ENCODE measurements at regions not wholly inside any gene's neighbourhood (a gene's known extent, or its start where the extent isn't known, plus 50 kb on each side); places are given as distances from the start of the nearest gene placed in this dataset.

GRCh38 chr13:103663996-103664395 is 597.8 kb upstream of the SLC10A2 start:
- no peaks in the 10 kb centered on the region for H3K36me3 Mint-ChIP-seq
- ATAC-seq (ENCODE audit: low read depth in 2 of 2): no peak
- no peaks in the 10 kb centered on the region for H3K4me1 ChIP-seq (ENCODE audit: control insufficient read depth, insufficient read depth, low read length, poor library complexity, severe bottlenecking)
- no peak overlapping the region for H3K4me3 ChIP-seq (ENCODE audit: low read depth, low read length)
- H3K4me1 Mint-ChIP-seq: no peaks in the 10 kb centered on the region
- H3K36me3 ChIP-seq (ENCODE audit: control insufficient read depth, insufficient read depth, low read length): no peaks in the 10 kb centered on the region
- H3K27ac ChIP-seq (ENCODE audit: insufficient read depth, low read length, poor library complexity, severe bottlenecking): no peak overlapping the region
- H3K9me3 ChIP-seq (ENCODE audit: control insufficient read depth in 2 of 2, low read length in 2 of 2): peaks cover 0 to 2% of the 10 kb centered on the region in 2 experiments
- H3K27ac Mint-ChIP-seq: no peak overlapping the region
- no peaks in the 10 kb centered on the region for H3K27me3 ChIP-seq (ENCODE audit: control insufficient read depth, insufficient read depth, low read length)
- no peak for DNase-seq
- H3K27me3 Mint-ChIP-seq: no peaks in the 10 kb centered on the region
- no peak overlapping the region for H3K4me3 Mint-ChIP-seq
- peaks cover 0 to 11% (median 5%) of the 10 kb centered on the region in 7 donors for H3K9me3 Mint-ChIP-seq

- ATAC-seq (ENCODE audit: low read depth in 2 of 2) (no peak), DNase-seq (no peak)
- H3K27ac ChIP-seq (ENCODE audit: insufficient read depth, low read length, poor library complexity, severe bottlenecking): no peak overlapping the region
- Mint-ChIP-seq H3K4me3 (no peak overlapping the region), H3K4me1 (no peaks in the 10 kb centered on the region), H3K27me3 (no peaks in the 10 kb centered on the region), H3K36me3 (no peaks in the 10 kb centered on the region), H3K27ac (no peak overlapping the region), H3K9me3 (peaks cover 0 to 7% (median 4%) of the 10 kb centered on the region in 7 donors)
- no peak overlapping the region for H3K4me3 ChIP-seq (ENCODE audit: low read depth, low read length)
- H3K36me3 ChIP-seq (ENCODE audit: control insufficient read depth, insufficient read depth, low read length): no peaks in the 10 kb centered on the region
- no peaks in the 10 kb centered on the region for H3K4me1 ChIP-seq (ENCODE audit: control insufficient read depth, insufficient read depth, low read length, poor library complexity, severe bottlenecking)
- no peaks in the 10 kb centered on the region for H3K27me3 ChIP-seq (ENCODE audit: control insufficient read depth, insufficient read depth, low read length)
- H3K9me3 ChIP-seq (ENCODE audit: control insufficient read depth in 2 of 2, low read length in 2 of 2): no peaks in the 10 kb centered on the region
Observed at GRCh38 chr13:103656311-103656710, 590.1 kb upstream of the SLC10A2 start.

- Histone ChIP-seq H3K4me3 (ENCODE audit: low read depth, low read length) (no peak overlapping the region), H3K27me3 (ENCODE audit: control insufficient read depth, insufficient read depth, low read length) (no peaks in the 10 kb centered on the region), H3K27ac (ENCODE audit: insufficient read depth, low read length, poor library complexity, severe bottlenecking) (no peak overlapping the region), H3K36me3 (ENCODE audit: control insufficient read depth, insufficient read depth, low read length) (no peaks in the 10 kb centered on the region), H3K9me3 (ENCODE audit: control insufficient read depth in 2 of 2, low read length in 2 of 2) (no peaks in the 10 kb centered on the region), H3K4me1 (ENCODE audit: control insufficient read depth, insufficient read depth, low read length, poor library complexity, severe bottlenecking) (no peaks in the 10 kb centered on the region)
- H3K27ac Mint-ChIP-seq: no peak overlapping the region
- no peaks in the 10 kb centered on the region for H3K4me1 Mint-ChIP-seq
- no peak overlapping the region for H3K4me3 Mint-ChIP-seq
- no peaks in the 10 kb centered on the region for H3K27me3 Mint-ChIP-seq
- no peaks in the 10 kb centered on the region for H3K36me3 Mint-ChIP-seq
- peaks cover 0 to 6% (median 2%) of the 10 kb centered on the region in 7 donors for H3K9me3 Mint-ChIP-seq
- no peak for ATAC-seq (ENCODE audit: low read depth in 2 of 2)
- DNase-seq: no peak
Observed at GRCh38 chr13:103640606-103641005, 574.4 kb upstream of the SLC10A2 start.

GRCh38 chr13:103639326-103639725 is 573.1 kb upstream of the SLC10A2 start:
- ATAC-seq (ENCODE audit: low read depth in 2 of 2): no peak
- Histone ChIP-seq H3K27me3 (ENCODE audit: control insufficient read depth, insufficient read depth, low read length) (no peaks in the 10 kb centered on the region), H3K27ac (ENCODE audit: insufficient read depth, low read length, poor library complexity, severe bottlenecking) (no peak overlapping the region), H3K4me1 (ENCODE audit: control insufficient read depth, insufficient read depth, low read length, poor library complexity, severe bottlenecking) (no peaks in the 10 kb centered on the region), H3K36me3 (ENCODE audit: control insufficient read depth, insufficient read depth, low read length) (no peaks in the 10 kb centered on the region), H3K4me3 (ENCODE audit: low read depth, low read length) (no peak overlapping the region), H3K9me3 (ENCODE audit: control insufficient read depth in 2 of 2, low read length in 2 of 2) (no peaks in the 10 kb centered on the region)
- no peaks in the 10 kb centered on the region for H3K36me3 Mint-ChIP-seq
- no peaks in the 10 kb centered on the region for H3K27me3 Mint-ChIP-seq
- no peaks in the 10 kb centered on the region for H3K4me1 Mint-ChIP-seq
- H3K27ac Mint-ChIP-seq: no peak overlapping the region
- DNase-seq: no peak
- H3K9me3 Mint-ChIP-seq: peaks cover 0 to 6% (median 2%) of the 10 kb centered on the region in 7 donors
- H3K4me3 Mint-ChIP-seq: no peak overlapping the region

- no peaks in the 10 kb centered on the region for H3K4me1 ChIP-seq (ENCODE audit: control insufficient read depth, insufficient read depth, low read length, poor library complexity, severe bottlenecking)
- H3K27me3 ChIP-seq (ENCODE audit: control insufficient read depth, insufficient read depth, low read length): no peaks in the 10 kb centered on the region
- H3K27ac Mint-ChIP-seq: no peak overlapping the region
- H3K36me3 Mint-ChIP-seq: no peaks in the 10 kb centered on the region
- DNase-seq (no peak), ATAC-seq (ENCODE audit: low read depth in 2 of 2) (no peak)
- no peaks in the 10 kb centered on the region for H3K36me3 ChIP-seq (ENCODE audit: control insufficient read depth, insufficient read depth, low read length)
- no peak overlapping the region for H3K27ac ChIP-seq (ENCODE audit: insufficient read depth, low read length, poor library complexity, severe bottlenecking)
- H3K9me3 Mint-ChIP-seq: peaks cover 0 to 6% (median 2%) of the 10 kb centered on the region in 7 donors
- no peak overlapping the region for H3K4me3 Mint-ChIP-seq
- H3K9me3 ChIP-seq (ENCODE audit: control insufficient read depth in 2 of 2, low read length in 2 of 2): no peaks in the 10 kb centered on the region
- H3K27me3 Mint-ChIP-seq: no peaks in the 10 kb centered on the region
- no peaks in the 10 kb centered on the region for H3K4me1 Mint-ChIP-seq
- no peak overlapping the region for H3K4me3 ChIP-seq (ENCODE audit: low read depth, low read length)
Observed at GRCh38 chr13:103638706-103639105, 572.5 kb upstream of the SLC10A2 start.

GRCh38 chr13:103634066-103634465 is 567.8 kb upstream of the SLC10A2 start:
- H3K9me3 Mint-ChIP-seq: peaks cover 0 to 12% (median 4%) of the 10 kb centered on the region in 7 donors
- ATAC-seq (ENCODE audit: low read depth in 2 of 2) (no peak), DNase-seq (no peak)
- Histone ChIP-seq H3K9me3 (ENCODE audit: control insufficient read depth in 2 of 2, low read length in 2 of 2) (no peaks in the 10 kb centered on the region), H3K27me3 (ENCODE audit: control insufficient read depth, insufficient read depth, low read length) (no peaks in the 10 kb centered on the region), H3K27ac (ENCODE audit: insufficient read depth, low read length, poor library complexity, severe bottlenecking) (no peak overlapping the region), H3K4me1 (ENCODE audit: control insufficient read depth, insufficient read depth, low read length, poor library complexity, severe bottlenecking) (no peaks in the 10 kb centered on the region), H3K4me3 (ENCODE audit: low read depth, low read length) (no peak overlapping the region), H3K36me3 (ENCODE audit: control insufficient read depth, insufficient read depth, low read length) (no peaks in the 10 kb centered on the region)
- no peak overlapping the region for H3K4me3 Mint-ChIP-seq
- no peak overlapping the region for H3K27ac Mint-ChIP-seq
- H3K27me3 Mint-ChIP-seq: no peaks in the 10 kb centered on the region
- no peaks in the 10 kb centered on the region for H3K4me1 Mint-ChIP-seq
- H3K36me3 Mint-ChIP-seq: no peaks in the 10 kb centered on the region

- H3K9me3 Mint-ChIP-seq: peaks cover 0 to 9% (median 2%) of the 10 kb centered on the region in 7 donors
- H3K9me3 ChIP-seq (ENCODE audit: control insufficient read depth in 2 of 2, low read length in 2 of 2): no peaks in the 10 kb centered on the region
- no peak overlapping the region for H3K27ac Mint-ChIP-seq
- H3K27ac ChIP-seq (ENCODE audit: insufficient read depth, low read length, poor library complexity, severe bottlenecking): no peak overlapping the region
- no peaks in the 10 kb centered on the region for H3K36me3 ChIP-seq (ENCODE audit: control insufficient read depth, insufficient read depth, low read length)
- H3K4me3 ChIP-seq (ENCODE audit: low read depth, low read length): no peak overlapping the region
- no peaks in the 10 kb centered on the region for H3K4me1 Mint-ChIP-seq
- DNase-seq (no peak), ATAC-seq (ENCODE audit: low read depth in 2 of 2) (no peak)
- H3K4me3 Mint-ChIP-seq: no peak overlapping the region
- no peaks in the 10 kb centered on the region for H3K27me3 Mint-ChIP-seq
- no peaks in the 10 kb centered on the region for H3K4me1 ChIP-seq (ENCODE audit: control insufficient read depth, insufficient read depth, low read length, poor library complexity, severe bottlenecking)
- no peaks in the 10 kb centered on the region for H3K27me3 ChIP-seq (ENCODE audit: control insufficient read depth, insufficient read depth, low read length)
- no peaks in the 10 kb centered on the region for H3K36me3 Mint-ChIP-seq
Observed at GRCh38 chr13:103625194-103625593, 559.0 kb upstream of the SLC10A2 start.

- Histone ChIP-seq H3K27me3 (ENCODE audit: control insufficient read depth, insufficient read depth, low read length) (no peaks in the 10 kb centered on the region), H3K9me3 (ENCODE audit: control insufficient read depth in 2 of 2, low read length in 2 of 2) (no peaks in the 10 kb centered on the region), H3K4me1 (ENCODE audit: control insufficient read depth, insufficient read depth, low read length, poor library complexity, severe bottlenecking) (no peaks in the 10 kb centered on the region), H3K4me3 (ENCODE audit: low read depth, low read length) (no peak overlapping the region), H3K27ac (ENCODE audit: insufficient read depth, low read length, poor library complexity, severe bottlenecking) (no peak overlapping the region), H3K36me3 (ENCODE audit: control insufficient read depth, insufficient read depth, low read length) (no peaks in the 10 kb centered on the region)
- ATAC-seq (ENCODE audit: low read depth in 2 of 2) (no peak), DNase-seq (no peak)
- peaks cover 0 to 12% (median 5%) of the 10 kb centered on the region in 7 donors for H3K9me3 Mint-ChIP-seq
- no peaks in the 10 kb centered on the region for H3K27me3 Mint-ChIP-seq
- no peaks in the 10 kb centered on the region for H3K4me1 Mint-ChIP-seq
- H3K36me3 Mint-ChIP-seq: no peaks in the 10 kb centered on the region
- no peak overlapping the region for H3K4me3 Mint-ChIP-seq
- no peak overlapping the region for H3K27ac Mint-ChIP-seq
Observed at GRCh38 chr13:103618151-103618550, 551.9 kb upstream of the SLC10A2 start.

Measured in CD4-positive, CD25-positive, alpha-beta regulatory T cell (primary cell).